Left ventricle myocardium inferior (tissue), 1 donor: ENCODE measurements at regions not wholly inside any gene's neighbourhood (a gene's known extent, or its start where the extent isn't known, plus 50 kb on each side); places are given as distances from the start of the nearest gene placed in this dataset.

Source experiments
- DNase-seq: peaks from one replicate; pipeline ENCODE4 v3.0.0-alpha.2; 2020
- H3K27ac ChIP-seq: fragments of 200-600 bp; replicated peaks from 2 replicates; pipeline ENCODE4 v1.8.0; 2021
- H3K27me3 ChIP-seq: fragments of 200-600 bp; 2 replicates; pipeline ENCODE4 v1.8.0; 2021; ENCODE audit warnings: low read depth
- H3K36me3 ChIP-seq: fragments of 200-600 bp; 2 replicates; pipeline ENCODE4 v1.8.0; 2021
- H3K4me1 ChIP-seq: fragments of 200-600 bp; 2 replicates; pipeline ENCODE4 v1.8.0; 2021
- H3K4me3 ChIP-seq: fragments of 200-600 bp; 2 replicates; pipeline ENCODE4 v1.8.0; 2021; ENCODE audit warnings: mild to moderate bottlenecking, moderate library complexity
- H3K9me3 ChIP-seq: fragments of 200-600 bp; replicated peaks from 2 replicates; pipeline ENCODE4 v1.8.0; 2021
- intact Hi-C: fragments of 100-400 bp; cut with micrococcal nuclease; formaldehyde crosslinking; loops from one replicate; pipeline ENCODE4 v1.11.0; 2022
- TF ChIP-seq, protein P1 (sequence below): fragments of 200-600 bp; IDR thresholded peaks from 2 replicates; pipeline ENCODE4 v1.8.0; 2021; ENCODE audit warnings: antibody characterized with exemption, mild to moderate bottlenecking, borderline replicate concordance
- donor health status: DM: no; HTN: yes; CAD: no; lungs with severe emphysema.

DNA sequence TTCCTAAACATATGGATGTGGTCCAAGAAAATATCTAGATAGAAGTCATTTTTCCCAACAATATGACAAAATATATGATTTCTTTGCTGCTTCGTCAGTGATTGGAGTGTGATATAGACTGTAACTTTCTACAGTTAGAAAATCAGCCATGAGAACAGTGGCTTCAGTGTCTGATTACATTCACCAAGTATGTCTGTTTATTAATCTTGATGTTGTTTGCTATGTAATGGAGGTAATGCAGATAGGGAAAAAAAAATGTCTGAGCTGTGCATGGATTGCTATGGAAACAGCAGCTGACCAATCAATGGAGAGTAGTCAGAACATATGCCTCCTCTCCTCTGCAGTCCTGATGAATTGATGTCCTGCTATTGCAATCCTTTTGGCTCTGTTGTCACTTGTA, 72.3 kb upstream of the GAP43 start:
- Histone ChIP-seq H3K9me3 (no peaks in the 10 kb centered on the region), H3K27ac (peak overlapping the region; percentile 21), H3K36me3 (no peaks in the 10 kb centered on the region), H3K27me3 (no peaks in the 10 kb centered on the region), H3K4me1 (no peaks in the 10 kb centered on the region), H3K4me3 (no peak overlapping the region)
- DNase-seq, result no peak
- intact Hi-C loops, result no loop called here
- TF ChIP-seq, protein P1, sequence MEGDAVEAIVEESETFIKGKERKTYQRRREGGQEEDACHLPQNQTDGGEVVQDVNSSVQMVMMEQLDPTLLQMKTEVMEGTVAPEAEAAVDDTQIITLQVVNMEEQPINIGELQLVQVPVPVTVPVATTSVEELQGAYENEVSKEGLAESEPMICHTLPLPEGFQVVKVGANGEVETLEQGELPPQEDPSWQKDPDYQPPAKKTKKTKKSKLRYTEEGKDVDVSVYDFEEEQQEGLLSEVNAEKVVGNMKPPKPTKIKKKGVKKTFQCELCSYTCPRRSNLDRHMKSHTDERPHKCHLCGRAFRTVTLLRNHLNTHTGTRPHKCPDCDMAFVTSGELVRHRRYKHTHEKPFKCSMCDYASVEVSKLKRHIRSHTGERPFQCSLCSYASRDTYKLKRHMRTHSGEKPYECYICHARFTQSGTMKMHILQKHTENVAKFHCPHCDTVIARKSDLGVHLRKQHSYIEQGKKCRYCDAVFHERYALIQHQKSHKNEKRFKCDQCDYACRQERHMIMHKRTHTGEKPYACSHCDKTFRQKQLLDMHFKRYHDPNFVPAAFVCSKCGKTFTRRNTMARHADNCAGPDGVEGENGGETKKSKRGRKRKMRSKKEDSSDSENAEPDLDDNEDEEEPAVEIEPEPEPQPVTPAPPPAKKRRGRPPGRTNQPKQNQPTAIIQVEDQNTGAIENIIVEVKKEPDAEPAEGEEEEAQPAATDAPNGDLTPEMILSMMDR, result no peak

DNA sequence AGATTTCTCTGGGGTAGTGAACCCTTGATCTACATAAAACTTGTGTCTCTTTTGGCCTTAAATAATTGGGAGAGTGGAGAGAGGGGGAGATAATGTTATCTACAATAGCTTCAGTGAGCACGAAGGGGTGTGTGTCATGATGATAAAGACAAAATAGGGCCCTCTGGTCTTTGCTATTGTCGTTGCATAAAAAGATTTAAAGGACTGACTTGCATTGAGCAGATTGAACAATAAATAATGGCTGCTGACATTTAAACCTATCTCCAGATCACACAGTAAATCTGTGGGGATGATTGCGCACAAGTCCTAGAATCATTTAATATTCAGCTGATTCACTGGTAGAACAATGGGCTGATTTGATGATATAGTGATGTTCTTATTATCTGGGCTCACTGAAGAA, 71.3 kb upstream of the GAP43 start:
- Histone ChIP-seq H3K9me3 (no peaks in the 10 kb centered on the region), H3K36me3 (no peaks in the 10 kb centered on the region), H3K27me3 (no peaks in the 10 kb centered on the region), H3K4me1 (no peaks in the 10 kb centered on the region), H3K27ac (no peak overlapping the region), H3K4me3 (no peak overlapping the region)
- DNase-seq, result no peak
- TF ChIP-seq, protein P1, result no peak
- intact Hi-C loops, result no loop called here

DNA sequence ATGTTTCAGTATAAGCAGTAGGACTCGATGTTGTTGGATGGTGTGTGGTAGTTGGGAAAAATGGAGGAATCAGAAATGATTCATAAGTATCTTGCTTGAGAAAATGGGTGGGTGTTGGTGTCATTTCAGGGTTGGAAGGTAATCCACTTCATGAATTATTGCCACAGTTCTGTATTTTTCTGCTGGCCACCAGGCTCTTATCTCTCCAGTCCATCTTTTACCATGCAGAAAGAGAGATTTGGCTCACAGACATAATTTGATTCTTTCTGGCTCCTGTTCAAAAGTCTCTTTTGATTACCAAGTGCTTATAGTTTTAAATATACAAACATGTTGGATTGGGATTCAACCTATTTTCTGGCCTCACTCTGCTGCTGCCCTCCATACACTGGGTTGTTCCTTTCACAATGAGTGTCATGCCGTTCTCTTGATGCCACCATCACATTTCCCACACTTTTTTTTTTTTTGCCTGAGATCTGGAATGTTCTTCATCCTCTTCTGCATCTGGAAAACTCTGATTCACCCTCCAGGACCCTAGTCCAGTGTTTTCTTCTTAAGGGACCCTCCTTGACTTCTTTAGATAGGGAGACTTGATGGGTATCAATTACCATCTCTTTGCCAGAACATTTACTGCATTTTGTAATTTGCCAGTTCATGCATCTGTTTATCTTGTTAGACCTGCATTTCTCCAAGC, 69.4 kb upstream of the GAP43 start:
- no peaks in the 10 kb centered on the region for H3K9me3 ChIP-seq
- DNase-seq, result no peak
- H3K27me3 ChIP-seq, result no peaks in the 10 kb centered on the region
- intact Hi-C loops, result no loop called here
- TF ChIP-seq, protein P1, result no peak
- H3K27ac ChIP-seq, result no peak overlapping the region
- H3K4me1 ChIP-seq, result no peaks in the 10 kb centered on the region
- no peaks in the 10 kb centered on the region for H3K36me3 ChIP-seq
- no peak overlapping the region for H3K4me3 ChIP-seq

DNA sequence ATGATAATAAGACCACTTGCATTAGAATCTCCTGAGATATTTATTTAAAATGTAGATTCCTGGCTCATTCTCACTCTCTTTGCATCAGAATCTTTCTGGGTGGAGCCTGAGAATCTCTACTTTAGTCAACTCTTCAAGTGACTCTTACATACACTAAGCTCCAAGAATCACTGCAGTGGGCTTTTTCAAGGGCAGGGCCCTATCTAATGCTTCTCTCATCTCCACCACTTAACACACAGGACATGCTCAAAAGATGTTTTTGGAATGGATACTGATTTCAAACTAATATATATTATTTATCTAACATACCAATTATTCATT, 68.9 kb upstream of the GAP43 start:
- H3K27ac ChIP-seq, result no peak overlapping the region
- no peak for DNase-seq
- H3K9me3 ChIP-seq, result no peaks in the 10 kb centered on the region
- intact Hi-C loops, result no loop called here
- no peaks in the 10 kb centered on the region for H3K4me1 ChIP-seq
- H3K36me3 ChIP-seq, result no peaks in the 10 kb centered on the region
- no peaks in the 10 kb centered on the region for H3K27me3 ChIP-seq
- H3K4me3 ChIP-seq, result no peak overlapping the region
- TF ChIP-seq, protein P1, result no peak

DNA sequence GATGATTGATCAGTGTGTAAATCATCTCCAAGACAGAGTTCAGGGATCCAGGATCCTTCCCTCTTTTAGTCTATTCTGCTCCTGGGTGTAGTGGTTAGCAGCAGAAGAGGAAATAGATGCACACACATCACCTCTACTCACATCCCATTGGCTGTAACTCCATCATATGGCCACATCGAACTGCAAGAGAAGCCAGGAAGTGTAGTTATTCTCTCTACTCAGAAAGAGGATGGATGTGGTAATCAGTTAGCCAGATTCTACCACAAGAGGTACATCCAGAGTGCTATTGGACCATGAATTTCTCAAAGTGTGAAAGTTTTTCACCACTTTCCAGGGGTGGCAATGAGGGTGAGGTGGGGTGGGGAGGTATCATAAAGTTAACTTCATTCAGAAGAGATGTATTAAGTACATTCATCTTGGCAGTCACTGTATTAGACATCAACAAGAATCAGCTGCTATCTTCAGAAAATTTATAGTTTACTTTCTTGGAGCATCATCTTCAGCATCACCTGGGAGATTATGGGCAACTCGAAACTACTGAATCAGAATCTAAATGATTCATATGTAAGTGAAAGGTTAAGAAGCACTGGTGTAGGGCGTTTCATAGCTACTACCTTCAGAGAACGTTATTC, 60.6 kb upstream of the GAP43 start:
- H3K36me3 ChIP-seq, result no peaks in the 10 kb centered on the region
- H3K4me3 ChIP-seq, result no peak overlapping the region
- no peak for DNase-seq
- no peaks in the 10 kb centered on the region for H3K4me1 ChIP-seq
- intact Hi-C loops, result no loop called here
- H3K27ac ChIP-seq, result no peak overlapping the region
- H3K27me3 ChIP-seq, result no peaks in the 10 kb centered on the region
- TF ChIP-seq, protein P1, result no peak
- H3K9me3 ChIP-seq, result no peaks in the 10 kb centered on the region
